ENCODE measurements at regions not wholly inside any gene's neighbourhood (a gene's known extent, or its start where the extent isn't known, plus 50 kb on each side); places are given as distances from the start of the nearest gene placed in this dataset.
"Not testable (repeated sequence)": the region's sequence is repeated elsewhere in the genome, so short reads cannot be mapped to it uniquely, and the experiment has no call there.

DNA sequence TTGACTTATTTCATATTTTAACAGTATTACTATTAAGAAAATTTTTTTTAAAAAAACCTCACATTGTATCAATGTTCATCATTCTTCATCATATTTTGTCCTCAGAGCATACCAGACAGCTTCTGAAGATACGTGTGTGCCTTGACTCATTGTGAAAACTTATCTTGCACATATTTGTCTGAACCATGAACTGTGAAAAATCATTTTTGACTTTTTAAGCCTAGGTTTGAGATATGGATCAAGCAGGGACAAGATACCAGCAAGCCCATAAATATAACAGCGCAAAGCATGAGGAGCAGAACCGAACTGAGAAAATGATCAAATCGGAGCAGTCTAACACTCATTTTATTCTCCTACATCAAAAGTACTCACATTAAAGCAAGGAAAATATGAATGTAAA, 506.0 kb downstream of the BRINP3 start:
- no peak for DNase-seq

DNA sequence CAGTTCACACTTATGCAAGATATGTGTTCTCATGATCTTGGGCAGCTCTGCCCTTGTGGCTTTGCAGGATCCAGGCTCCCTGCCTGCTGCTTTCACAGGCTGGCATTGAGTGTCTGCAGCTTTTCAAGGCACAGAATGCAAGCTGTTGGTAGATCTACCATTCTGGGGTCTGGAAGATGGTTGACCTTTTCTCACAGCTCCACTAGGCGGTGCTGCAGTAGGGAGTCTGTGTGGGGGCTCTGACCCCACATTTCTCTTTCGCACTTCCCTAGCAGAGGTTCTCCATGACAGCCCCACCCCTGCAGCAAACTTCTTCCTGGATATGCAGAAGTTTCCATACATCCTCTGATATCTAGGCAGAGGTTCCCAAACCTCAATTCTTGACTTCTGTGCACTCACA, 500.5 kb downstream of the BRINP3 start:
- DNase-seq, result no peak

DNA sequence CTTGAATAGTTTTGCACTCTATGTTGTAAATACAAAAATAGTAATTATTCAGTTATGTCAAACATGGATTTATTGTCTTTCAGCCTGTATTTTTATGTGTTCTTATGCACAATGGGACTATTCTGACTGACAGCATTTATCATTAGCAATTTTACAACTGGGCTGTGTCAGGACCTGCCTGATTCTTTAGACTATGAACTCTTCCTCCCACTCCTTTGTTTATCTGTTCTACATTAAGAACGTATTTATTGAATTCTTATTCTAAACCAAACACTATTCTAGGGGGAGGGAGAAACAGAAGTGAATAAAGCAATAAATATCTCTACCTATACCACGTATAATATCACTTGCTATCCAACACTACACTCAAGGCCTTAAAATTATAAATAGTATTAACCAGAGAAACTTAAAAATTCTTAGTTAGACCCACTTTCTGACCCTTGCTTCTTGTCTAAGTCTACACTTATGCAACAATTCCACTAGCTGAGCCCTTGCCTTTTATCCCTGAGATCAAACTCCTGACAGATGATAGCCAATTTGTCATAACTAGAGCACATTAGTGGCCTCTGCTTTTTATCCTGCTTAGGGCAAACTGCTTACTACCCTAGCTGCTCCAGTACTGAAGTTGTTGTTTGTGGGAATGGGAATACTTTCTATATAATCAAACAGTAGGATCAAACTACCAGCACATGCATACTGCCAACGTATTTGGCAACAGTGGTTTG, 494.3 kb downstream of the BRINP3 start:
- DNase-seq, result no peak

DNA sequence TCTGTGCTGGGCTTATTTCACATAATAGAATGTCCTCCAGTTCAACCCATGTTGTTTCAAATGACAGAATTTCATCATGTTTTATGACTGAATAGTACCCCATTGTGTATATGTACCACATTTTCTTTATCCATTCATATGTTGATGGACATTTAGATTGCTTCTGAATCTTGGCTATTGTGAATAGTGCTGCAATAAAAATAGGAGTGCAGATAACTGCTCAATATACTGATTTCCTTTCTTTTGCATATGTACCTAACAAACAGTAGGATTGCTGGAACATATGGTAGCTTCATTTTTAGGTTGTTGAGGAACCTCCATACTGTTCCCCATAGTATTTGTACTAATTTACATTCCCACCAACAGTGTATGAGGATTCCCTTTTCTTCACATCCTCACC, 491.1 kb downstream of the BRINP3 start:
- no peak for DNase-seq

DNA sequence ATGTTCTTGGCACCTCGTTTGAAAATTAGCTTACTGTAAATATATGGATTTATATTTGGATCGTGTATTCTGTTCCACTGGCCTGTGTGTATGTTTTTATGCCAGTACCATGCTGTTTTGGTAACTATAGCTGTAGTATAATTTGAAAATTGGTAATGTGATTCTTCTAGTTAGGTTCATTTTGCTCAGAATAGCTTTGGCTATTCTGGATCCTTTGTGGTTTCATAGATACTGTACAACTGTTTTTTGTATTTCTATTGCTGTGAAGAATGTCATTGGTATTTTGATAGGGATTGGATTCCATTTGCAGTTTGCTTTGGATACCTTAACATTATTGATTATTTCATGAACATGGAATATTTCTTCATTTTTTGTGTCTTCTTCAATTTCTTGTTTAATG, 490.2 kb downstream of the BRINP3 start:
- no peak for DNase-seq

DNA sequence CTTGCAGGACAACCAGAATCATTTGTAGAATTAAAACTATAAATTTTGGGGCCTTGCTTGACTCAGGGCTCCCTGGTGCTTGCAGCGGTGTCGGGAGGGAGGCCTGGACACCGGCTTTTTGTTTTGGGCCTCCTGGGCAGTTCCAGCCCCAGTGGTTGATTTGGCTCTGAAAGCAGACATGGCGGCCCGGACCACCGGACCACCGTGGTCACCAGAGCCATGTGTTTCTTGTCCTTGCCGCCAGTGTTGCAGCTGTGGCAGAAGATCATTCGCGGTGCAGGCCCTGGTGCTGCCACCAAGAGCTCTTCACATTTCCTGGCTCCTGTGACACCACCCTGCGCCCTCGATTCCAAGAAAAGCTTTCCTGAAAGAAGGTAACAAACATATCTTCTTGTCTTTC, 484.8 kb downstream of the BRINP3 start:
- no peak for DNase-seq

DNA sequence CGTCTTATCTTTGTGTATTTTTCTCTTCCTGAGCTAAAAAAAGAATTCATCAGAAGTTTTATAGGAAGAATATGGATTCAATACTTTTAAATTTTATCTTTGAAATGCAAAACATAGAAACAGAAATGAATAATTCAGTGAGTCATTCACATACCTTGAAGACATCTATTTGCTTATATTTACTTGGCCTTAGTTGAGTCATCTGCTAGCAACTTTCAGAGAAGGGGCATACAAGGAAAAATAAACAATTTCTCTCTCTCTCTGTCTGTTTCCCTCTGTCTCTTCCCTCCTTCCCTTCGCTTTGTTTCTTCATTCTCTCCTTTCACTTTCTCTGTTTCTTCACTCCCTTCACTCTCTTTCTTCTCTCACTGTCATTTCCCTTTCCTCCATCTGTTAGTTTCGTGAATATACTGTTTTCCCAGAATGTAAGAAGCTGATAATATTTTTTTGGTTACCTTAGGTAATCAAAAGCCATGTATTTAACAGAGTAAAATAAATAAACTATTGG, 477.2 kb downstream of the BRINP3 start:
- no peak for DNase-seq

DNA sequence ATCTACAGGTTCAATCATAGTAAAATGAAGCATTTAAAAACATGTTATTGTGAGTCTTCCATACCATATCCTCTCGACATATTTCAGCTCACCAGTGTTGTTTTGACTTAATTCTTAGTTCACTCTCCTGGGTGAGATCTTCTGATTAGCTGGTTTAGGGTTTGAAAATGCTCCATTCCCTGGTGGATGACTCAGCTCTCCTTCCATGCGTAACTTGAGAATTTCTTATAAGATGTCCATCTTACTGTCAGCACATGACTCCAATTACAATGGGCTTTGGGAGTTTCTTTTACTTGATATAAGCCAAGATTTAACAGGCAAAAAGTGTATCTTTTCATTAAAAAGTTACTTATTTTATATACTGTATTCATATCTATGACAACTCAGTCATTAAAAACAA, 476.5 kb downstream of the BRINP3 start:
- no peak for DNase-seq

DNA sequence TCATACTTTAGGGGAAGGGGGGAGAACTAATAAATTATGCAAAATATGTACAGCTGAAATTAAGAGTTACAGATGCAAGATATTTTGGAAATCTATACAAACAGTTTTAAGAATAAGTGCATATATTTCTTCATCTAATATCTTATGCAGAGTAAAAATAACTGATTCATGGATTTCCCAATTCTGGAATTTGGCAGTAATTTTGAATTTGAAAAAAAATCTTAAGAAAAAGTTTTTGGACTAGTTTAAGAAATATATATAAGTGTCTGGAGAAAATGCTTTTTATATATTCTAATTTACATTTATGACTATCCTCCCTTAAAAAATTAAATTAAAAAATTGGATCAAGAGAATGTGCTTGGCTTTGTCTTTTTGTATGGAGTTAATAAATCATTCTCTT, 474.3 kb downstream of the BRINP3 start:
- DNase-seq, result no peak

DNA sequence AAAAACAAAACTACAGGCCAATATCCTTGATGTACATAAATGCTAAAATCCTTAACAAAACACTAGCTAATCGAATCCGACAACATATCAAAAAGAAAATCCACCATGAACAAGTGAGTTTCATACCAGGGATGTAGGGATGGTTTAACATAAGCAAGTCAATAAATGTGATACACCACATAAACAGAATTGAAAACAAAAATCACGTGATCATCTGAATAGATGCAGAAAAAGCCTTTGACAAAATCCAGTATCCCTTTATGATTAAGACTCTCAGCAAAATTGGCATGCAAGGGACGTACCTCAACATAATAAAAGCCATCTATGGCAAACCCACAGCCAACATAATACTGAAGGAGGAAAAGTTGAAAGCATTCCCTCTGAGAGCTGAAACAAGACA, 466.1 kb downstream of the BRINP3 start:
- no peak for DNase-seq

DNA sequence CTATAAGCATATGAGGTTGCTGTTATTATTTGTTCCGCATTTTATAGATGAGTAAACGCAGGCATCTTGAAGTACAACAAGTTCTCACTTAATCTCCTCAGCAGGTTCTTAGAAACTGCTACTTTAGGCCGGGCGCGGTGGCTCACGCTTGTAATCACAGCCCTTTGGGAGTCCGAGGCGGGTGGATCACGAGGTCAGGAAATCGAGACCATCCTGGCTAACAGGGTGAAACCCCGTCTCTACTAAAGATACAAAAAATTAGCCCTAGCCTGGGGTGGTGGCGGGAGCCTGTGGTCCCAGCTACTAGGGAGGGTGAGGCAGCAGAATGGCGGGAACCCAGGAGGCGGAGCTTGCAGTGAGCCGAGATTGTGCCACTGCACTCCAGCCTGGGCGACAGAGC, 458.5 kb downstream of the BRINP3 start:
- not testable (repeated sequence) for DNase-seq

DNA sequence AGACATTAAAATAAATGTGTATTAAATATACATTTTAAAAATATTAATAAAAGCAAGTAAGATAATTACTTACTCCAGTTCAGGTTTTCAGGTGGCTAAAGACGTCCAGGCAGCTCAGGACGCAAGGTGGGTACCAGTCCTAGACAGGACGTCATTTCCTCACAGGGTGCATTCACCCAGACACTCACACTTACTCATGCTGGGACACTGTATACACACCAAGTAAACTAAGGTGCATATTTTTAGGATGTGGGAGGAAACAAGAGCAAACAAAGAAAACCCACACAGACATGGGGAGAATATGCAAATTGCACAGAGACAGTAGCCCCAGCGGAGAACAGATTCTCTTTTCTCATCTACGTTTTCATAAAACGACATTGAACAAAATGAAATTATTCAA, 457.9 kb downstream of the BRINP3 start:
- no peak for DNase-seq

DNA sequence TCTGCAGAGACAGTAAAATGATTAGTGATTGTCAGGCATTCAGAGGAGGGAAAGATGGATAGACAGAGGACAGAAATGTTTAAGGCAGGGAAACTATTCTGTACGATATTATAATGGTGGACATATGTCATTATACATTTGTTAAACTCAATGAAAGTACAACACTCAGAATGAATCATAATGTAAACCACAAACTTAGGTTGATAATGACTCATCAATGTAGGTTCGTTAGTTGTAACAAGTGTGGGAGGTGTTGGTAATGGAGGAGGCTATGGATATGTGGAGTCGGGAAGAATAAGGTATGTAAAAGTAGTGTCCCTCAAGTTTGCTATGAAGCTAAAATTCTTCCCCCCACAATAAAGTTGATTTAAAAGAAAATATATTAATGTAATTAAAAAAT, 455.0 kb downstream of the BRINP3 start:
- no peak for DNase-seq

DNA sequence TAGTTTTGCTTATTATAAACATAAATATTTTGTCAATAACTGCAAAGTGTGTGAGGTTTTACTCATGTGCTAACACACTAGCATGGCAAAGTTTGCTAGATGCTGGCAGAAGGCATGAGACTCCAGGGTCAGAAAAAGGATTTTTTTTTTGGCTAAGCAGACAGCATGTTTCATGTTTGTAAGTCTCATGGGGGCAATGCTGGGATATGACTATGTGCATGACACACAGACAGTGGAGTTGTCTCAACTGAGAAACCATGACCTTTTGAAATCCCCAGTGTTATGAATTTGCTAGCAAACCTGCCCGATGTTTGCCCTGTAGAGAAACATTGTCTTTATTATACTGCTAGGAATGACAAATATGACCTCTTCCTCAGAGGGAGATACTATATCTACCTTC, 448.2 kb downstream of the BRINP3 start:
- DNase-seq, result no peak

DNA sequence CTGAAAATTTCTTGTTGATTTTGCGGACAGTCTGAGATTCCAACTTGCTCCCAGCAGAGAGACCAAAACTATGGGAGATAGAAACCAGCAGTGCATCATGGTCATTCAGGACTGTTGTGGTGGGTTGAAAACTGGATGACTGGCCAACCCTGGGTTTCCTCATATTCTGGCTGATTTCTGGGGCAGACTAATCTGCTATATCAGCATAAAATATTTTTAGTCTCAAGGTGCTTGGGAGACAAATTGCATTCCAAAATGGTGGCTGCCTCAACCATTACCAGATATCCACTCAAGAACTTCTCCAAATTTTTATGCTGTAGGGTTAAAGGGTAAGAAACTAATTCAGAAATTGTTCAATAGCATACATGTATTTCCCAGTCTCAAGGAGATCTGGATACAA, 434.0 kb downstream of the BRINP3 start:
- DNase-seq, result no peak

DNA sequence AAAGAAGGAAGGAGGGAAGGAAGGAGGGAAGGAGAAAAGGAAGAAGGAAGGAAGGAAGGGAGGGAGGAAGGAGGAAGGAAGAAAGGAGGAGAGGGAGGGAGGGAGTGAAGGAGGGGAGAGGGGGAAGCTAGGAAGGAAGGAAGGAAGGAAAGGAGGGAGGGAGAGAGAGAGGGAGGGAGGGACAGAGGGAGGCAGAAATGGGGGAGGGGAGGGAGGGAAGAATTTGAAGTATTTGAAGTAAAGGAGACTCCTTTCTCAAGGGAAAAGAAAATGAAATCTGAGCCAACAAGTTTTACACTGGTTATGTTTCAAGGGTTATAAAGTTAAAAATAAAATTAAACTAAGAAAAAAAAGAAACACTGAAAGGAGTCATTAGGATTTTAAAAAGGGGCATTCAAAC, 431.4 kb downstream of the BRINP3 start:
- DNase-seq, result no peak
